H1 (cell line): ENCODE measurements at regions not wholly inside any gene's neighbourhood (a gene's known extent, or its start where the extent isn't known, plus 50 kb on each side); places are given as distances from the start of the nearest gene placed in this dataset.

Experiments used
- CTCF ChIA-PET: fragments of 300-600 bp; sonication (Branson Sonifier 250); formaldehyde crosslinking; loops from one replicate; lab custom pipeline; 2021; ENCODE audit not compliant: partially characterized antibody; lab: Charles Lee
- POLR2A ChIA-PET: fragments of 300-600 bp; sonication (Branson Sonifier 250); formaldehyde crosslinking; loops from one replicate; lab custom pipeline; 2021; ENCODE audit warnings: inconsistent platforms; ENCODE audit not compliant: partially characterized antibody; lab: Charles Lee
- DNase-seq, 2 experiments: peaks; one replicate each; pipeline versions ENCODE4 v3.0.0 to v3.0.0-alpha.2; 2010 to 2022; ENCODE audit warnings: low spot score in 2 of 2, low read depth in 1 of 2, mixed read lengths in 1 of 2
- FAIRE-seq: peaks from 2 replicates; lab custom pipeline; 2011; peaks lifted over from hg19 to GRCh38; lab: Jason Lieb, UNC
- H2AFZ ChIP-seq: 2 replicates; pipeline ENCODE4 v1.8.1; 2012; ENCODE audit warnings: low read length, inconsistent platforms
- H2AK5ac ChIP-seq: 2 replicates; pipeline ENCODE4 v1.6.1; 2013; ENCODE audit warnings: low read depth, low read length
- H2BK120ac ChIP-seq: replicated peaks from 2 replicates; pipeline ENCODE3; 2013; ENCODE audit warnings: low read depth, low read length, inconsistent platforms
- H2BK12ac ChIP-seq: 2 replicates; pipeline ENCODE4 v1.6.1; 2013; ENCODE audit warnings: low read depth, low read length
- H2BK15ac ChIP-seq: 2 replicates; pipeline ENCODE4 v1.6.1; 2013; ENCODE audit warnings: low read length
- H2BK20ac ChIP-seq: 2 replicates; pipeline ENCODE4 v1.6.1; 2013; ENCODE audit warnings: low read length
- H2BK5ac ChIP-seq: 2 replicates; pipeline ENCODE4 v1.6.1; 2013; ENCODE audit warnings: low read depth, low read length
- H3K14ac ChIP-seq: 2 replicates; pipeline ENCODE4 v1.6.1; 2013; ENCODE audit warnings: inconsistent platforms; ENCODE audit not compliant: insufficient read length
- H3K18ac ChIP-seq: 2 replicates; pipeline ENCODE4 v1.6.1; 2013; ENCODE audit warnings: low read length; ENCODE audit errors: extremely low read depth
- H3K23ac ChIP-seq: 2 replicates; pipeline ENCODE4 v1.6.1; 2013; ENCODE audit warnings: inconsistent platforms; ENCODE audit not compliant: insufficient read length
- H3K23me2 ChIP-seq: 2 replicates; pipeline ENCODE4 v1.6.1; 2013; ENCODE audit warnings: low read depth, low read length
- H3K27ac ChIP-seq: 2 replicates; pipeline ENCODE4 v1.6.1; 2011; ENCODE audit warnings: low read depth, low read length, inconsistent platforms
- H3K27me3 ChIP-seq, 4 experiments: replicated peaks in 1 of 4; 1 replicate in 1 of 4; 2 replicates in 3 of 4; pipeline versions ENCODE4 v1.6.1 to v1.8.1; 2011 to 2013; ENCODE audit warnings: low read length in 3 of 4, mild to moderate bottlenecking in 3 of 4, inconsistent platforms in 2 of 4, mixed read lengths in 2 of 4, moderate library complexity in 1 of 4; ENCODE audit not compliant: control insufficient read depth in 3 of 4, insufficient read depth in 3 of 4; ENCODE audit errors: extremely low read depth in 1 of 4
- H3K36me3 ChIP-seq, 4 experiments: 2 replicates each; pipeline versions ENCODE4 v1.6.1 to v1.8.1; 2011 to 2013; ENCODE audit warnings: mild to moderate bottlenecking in 4 of 4, low read length in 3 of 4, moderate library complexity in 2 of 4, control low read depth in 1 of 4, inconsistent platforms in 1 of 4; ENCODE audit not compliant: insufficient read depth in 4 of 4, control insufficient read depth in 2 of 4
- H3K4ac ChIP-seq: replicated peaks from 2 replicates; pipeline ENCODE3; 2013; ENCODE audit warnings: low read length, low read depth, mixed read lengths, inconsistent platforms; ENCODE audit not compliant: insufficient read length
- H3K4me1 ChIP-seq, 4 experiments: replicated peaks in 1 of 4; 1 replicate in 1 of 4; 2 replicates in 3 of 4; pipeline versions ENCODE4 v1.6.1 to v1.8.1; 2011 to 2013; ENCODE audit warnings: low read length in 3 of 4, inconsistent platforms in 2 of 4, mixed read lengths in 1 of 4; ENCODE audit not compliant: insufficient read depth in 4 of 4, control insufficient read depth in 3 of 4
- H3K4me2 ChIP-seq, 2 experiments: 2 replicates each; pipeline versions ENCODE4 v1.6.1 to v1.8.1; 2011 to 2013; ENCODE audit warnings: low read depth in 2 of 2, low read length in 2 of 2, control low read depth in 1 of 2, inconsistent platforms in 1 of 2, mild to moderate bottlenecking in 1 of 2; ENCODE audit not compliant: insufficient read depth in 1 of 2
- H3K4me3 ChIP-seq, 4 experiments: fragments of 200-600, 300-600 bp in 1 of 4; sonication (generic), shearing (Covaris generic), sonication (Bioruptor Twin) in 1 of 4; 2 replicates each; pipeline versions ENCODE4 v1.5.1 to v1.8.1; 2011 to 2016; ENCODE audit warnings: low read length in 4 of 4, low read depth in 3 of 4, control low read depth in 2 of 4, inconsistent platforms in 2 of 4, mild to moderate bottlenecking in 2 of 4, mixed read lengths in 1 of 4, moderate library complexity in 1 of 4; ENCODE audit not compliant: insufficient read depth in 2 of 4; ENCODE audit errors: extremely low read depth in 1 of 4
- H3K56ac ChIP-seq: replicated peaks from 2 replicates; pipeline ENCODE3; 2013; ENCODE audit warnings: low read depth, mild to moderate bottlenecking, mixed read lengths, low read length, inconsistent platforms; ENCODE audit not compliant: insufficient read length
- H3K79me1 ChIP-seq: 2 replicates; pipeline ENCODE4 v1.6.1; 2013; ENCODE audit warnings: low read depth, low read length, control low read depth
- H3K79me2 ChIP-seq, 2 experiments: 2 replicates each; pipeline versions ENCODE4 v1.6.1 to v1.8.1; 2012 to 2013; ENCODE audit warnings: low read length in 2 of 2, mild to moderate bottlenecking in 2 of 2, inconsistent platforms in 1 of 2; ENCODE audit not compliant: insufficient read depth in 2 of 2, control insufficient read depth in 1 of 2
- H3K9ac ChIP-seq, 4 experiments: replicated peaks in 1 of 4; 1 replicate in 1 of 4; 2 replicates in 3 of 4; pipeline versions ENCODE4 v1.6.1 to v1.8.1; 2011 to 2013; ENCODE audit warnings: low read depth in 3 of 4, low read length in 3 of 4, control low read depth in 2 of 4, mild to moderate bottlenecking in 2 of 4, moderate library complexity in 2 of 4, inconsistent platforms in 1 of 4; ENCODE audit errors: extremely low read depth in 1 of 4
- H3K9me3 ChIP-seq, 2 experiments: 2 replicates each; pipeline versions ENCODE4 v1.6.1 to v1.8.1; 2012 to 2013; ENCODE audit warnings: mild to moderate bottlenecking in 2 of 2, moderate library complexity in 2 of 2, control low read depth in 1 of 2, inconsistent platforms in 1 of 2, low read depth in 1 of 2, low read length in 1 of 2, mixed read lengths in 1 of 2; ENCODE audit not compliant: insufficient read depth in 2 of 2
- H4K20me1 ChIP-seq, 2 experiments: replicated peaks in 1 of 2; 2 replicates each; pipeline versions ENCODE3 to v1.8.1; 2011 to 2013; ENCODE audit warnings: inconsistent platforms in 2 of 2, low read length in 2 of 2, mild to moderate bottlenecking in 1 of 2; ENCODE audit not compliant: insufficient read depth in 2 of 2, control insufficient read depth in 1 of 2
- H4K5ac ChIP-seq: 2 replicates; pipeline ENCODE4 v1.6.1; 2013; ENCODE audit warnings: low read length, low read depth, mixed read lengths, inconsistent platforms; ENCODE audit not compliant: insufficient read length
- H4K8ac ChIP-seq: 2 replicates; pipeline ENCODE4 v1.8.0; 2013; ENCODE audit warnings: mild to moderate bottlenecking, moderate library complexity, low read length, inconsistent platforms; ENCODE audit not compliant: insufficient read depth; ENCODE audit errors: extremely low read depth
- H4K91ac ChIP-seq: replicated peaks from 2 replicates; pipeline ENCODE3; 2013; ENCODE audit warnings: low read length, mixed read lengths, inconsistent platforms; ENCODE audit not compliant: insufficient read length
- CEBPB ChIP-seq: IDR thresholded peaks from 2 replicates; pipeline ENCODE4 v1.6.1; 2012; ENCODE audit warnings: low read depth, low read length
- RAD21 ChIP-seq, 2 experiments: IDR thresholded peaks in 1 of 2; conservative IDR thresholded peaks in 1 of 2; 2 replicates each; pipeline ENCODE4 v1.6.1; 2011; ENCODE audit warnings: low read depth in 2 of 2, low read length in 2 of 2, improper control_type of control experiment in 1 of 2, inconsistent platforms in 1 of 2, mild to moderate bottlenecking in 1 of 2, moderate library complexity in 1 of 2
- RBBP5 ChIP-seq: IDR thresholded peaks from 2 replicates; pipeline ENCODE4 v1.7.1; 2012; ENCODE audit warnings: low read depth, mild to moderate bottlenecking, inconsistent platforms, low read length, moderate library complexity, borderline replicate concordance
- WGBS, 2 experiments: shearing (Covaris generic) in 1 of 2; methylation state at CpG; one replicate each; pipeline versions ENCODE4 v1.1.6 to v1.1.7; 2013 to 2015; ENCODE audit warnings: low lambda C conversion rate in 2 of 2, mixed read lengths in 2 of 2, inconsistent platforms in 1 of 2, low coverage in 1 of 2, missing lambda C conversion rate in 1 of 2; ENCODE audit not compliant: insufficient replicate concordance in 2 of 2, insufficient coverage in 1 of 2, insufficient read length in 1 of 2; ENCODE audit errors: extremely low coverage in 1 of 2, missing lambda C conversion rate in 1 of 2; 5-methylcytosine and 5-hydroxymethylcytosine counted together
- TF ChIP-seq, protein P1 (sequence below), 3 experiments: IDR thresholded peaks; 1 replicate in 2 of 3; 2 replicates in 1 of 3; pipeline versions ENCODE4 v1.5.1 to v1.6.1; 2011; ENCODE audit warnings: low read length in 3 of 3, mild to moderate bottlenecking in 3 of 3, inconsistent platforms in 2 of 3, low read depth in 1 of 3, moderate library complexity in 1 of 3; ENCODE audit not compliant: insufficient read depth in 1 of 3; ENCODE audit errors: control extremely low read depth in 1 of 3

DNA sequence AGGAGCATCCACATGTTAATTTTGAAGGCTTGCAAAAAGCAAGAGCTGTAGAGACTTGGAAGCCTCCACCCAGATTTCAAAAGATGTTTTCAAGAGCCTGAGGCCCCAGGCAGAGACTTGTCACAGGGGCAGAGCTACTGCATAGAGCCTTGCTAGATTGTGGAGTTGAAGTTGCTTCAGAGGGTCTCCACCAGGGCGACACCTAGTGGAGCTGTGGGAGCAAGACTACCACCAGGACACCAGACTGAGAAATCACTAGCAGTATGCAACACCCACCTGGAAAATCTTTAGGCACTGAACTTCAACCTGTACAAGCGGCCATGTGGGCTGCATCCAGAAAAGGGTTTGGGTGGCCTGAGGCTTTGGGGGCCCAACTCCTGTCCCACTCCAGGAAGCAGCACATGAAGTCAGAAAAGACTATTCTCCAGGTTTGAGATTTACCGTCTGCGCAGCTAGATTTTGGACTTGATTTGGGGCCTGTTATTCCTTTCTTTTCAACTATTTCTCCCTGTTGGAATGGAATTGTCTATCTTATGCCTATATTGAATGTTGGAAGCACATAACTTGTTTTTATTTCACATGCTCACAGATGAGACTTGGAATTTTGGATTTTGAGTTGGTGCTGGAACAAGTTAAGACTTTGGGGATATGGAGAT is 508.6 kb downstream of the FLRT2 start:
- Histone ChIP-seq H2BK20ac (no peak overlapping the region), H2BK120ac (no peak overlapping the region), H3K27me3 (no peaks in the 10 kb centered on the region), H4K8ac (no peak overlapping the region), H2BK15ac (no peak overlapping the region), H3K79me1 (no peaks in the 10 kb centered on the region), H2BK5ac (no peak overlapping the region), H3K4me2 (no peak overlapping the region), H4K5ac (no peak overlapping the region), H4K91ac (no peak overlapping the region), H3K36me3 (no peaks in the 10 kb centered on the region), H2AK5ac (no peak overlapping the region), H3K79me2 (no peaks in the 10 kb centered on the region), H3K14ac (no peak overlapping the region), H2BK12ac (no peak overlapping the region), H3K56ac (no peak overlapping the region), H3K27ac (no peak overlapping the region), H3K4ac (no peak overlapping the region), H3K23me2 (no peaks in the 10 kb centered on the region), H4K20me1 (no peaks in the 10 kb centered on the region), H3K4me1 (no peaks in the 10 kb centered on the region), H3K23ac (no peak overlapping the region), H3K9ac (no peak overlapping the region), H3K9me3 (no peaks in the 10 kb centered on the region), H3K18ac (no peak overlapping the region), H2AFZ (peak overlapping the region; percentile 73), H3K4me3 (no peak overlapping the region)
- POLR2A ChIA-PET = no interaction called here
- CTCF ChIA-PET = interaction anchor here (0.6 to 1.8 kb wide), 20 partner anchors 9 to 617 kb away, joined by 3 to 9 read pairs (median 4); no protein-coding TSS in a partner anchor
- TF ChIP-seq, protein P1, sequence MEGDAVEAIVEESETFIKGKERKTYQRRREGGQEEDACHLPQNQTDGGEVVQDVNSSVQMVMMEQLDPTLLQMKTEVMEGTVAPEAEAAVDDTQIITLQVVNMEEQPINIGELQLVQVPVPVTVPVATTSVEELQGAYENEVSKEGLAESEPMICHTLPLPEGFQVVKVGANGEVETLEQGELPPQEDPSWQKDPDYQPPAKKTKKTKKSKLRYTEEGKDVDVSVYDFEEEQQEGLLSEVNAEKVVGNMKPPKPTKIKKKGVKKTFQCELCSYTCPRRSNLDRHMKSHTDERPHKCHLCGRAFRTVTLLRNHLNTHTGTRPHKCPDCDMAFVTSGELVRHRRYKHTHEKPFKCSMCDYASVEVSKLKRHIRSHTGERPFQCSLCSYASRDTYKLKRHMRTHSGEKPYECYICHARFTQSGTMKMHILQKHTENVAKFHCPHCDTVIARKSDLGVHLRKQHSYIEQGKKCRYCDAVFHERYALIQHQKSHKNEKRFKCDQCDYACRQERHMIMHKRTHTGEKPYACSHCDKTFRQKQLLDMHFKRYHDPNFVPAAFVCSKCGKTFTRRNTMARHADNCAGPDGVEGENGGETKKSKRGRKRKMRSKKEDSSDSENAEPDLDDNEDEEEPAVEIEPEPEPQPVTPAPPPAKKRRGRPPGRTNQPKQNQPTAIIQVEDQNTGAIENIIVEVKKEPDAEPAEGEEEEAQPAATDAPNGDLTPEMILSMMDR (IDR thresholded peaks at IDR 0.05; ENCODE audit: control extremely low read depth in 1 of 3, insufficient read depth in 1 of 3, low read depth in 1 of 3, low read length in 3 of 3) = peak; percentile 78 to 94 (median 81)
- TF ChIP-seq CEBPB = 0 out of 2 replicates have a peak, but pooled peaks have one; percentile 25
- no peak for TF ChIP-seq RBBP5
- peak; percentile 69 to 76 for TF ChIP-seq RAD21 (IDR thresholded peaks at IDR 0.05 in 1 of 2, conservative IDR thresholded peaks at IDR 0.05 in 1 of 2; ENCODE audit: low read depth in 2 of 2, low read length in 2 of 2)
- peak; percentile 94 for FAIRE-seq
- WGBS, 2 experiments = 60% methylated on average over 4 of the region's 4 CpGs; no CpG with 5 or more reads in 1 of the 2 experiments
- DNase-seq = peak; percentile 33 to 67
